ENCODE measurements at regions not wholly inside any gene's neighbourhood (a gene's known extent, or its start where the extent isn't known, plus 50 kb on each side); places are given as distances from the start of the nearest gene placed in this dataset.

GRCh38 chr1:88075813-88076212 is 608.3 kb upstream of the PKN2 start:
- WGBS (ENCODE audit: insufficient coverage, insufficient replicate concordance, low lambda C conversion rate, missing lambda C conversion rate), result 0% methylated on average over 1 of the region's 1 CpG
- TF ChIP-seq SKIL (IDR thresholded peaks at IDR 0.05; ENCODE audit: low read depth, poor library complexity, severe bottlenecking), result no peak
- no peak for TF ChIP-seq IKZF2 (IDR thresholded peaks at IDR 0.05)
- no peak for TF ChIP-seq NKRF (conservative IDR thresholded peaks at IDR 0.05)
- no peak for TF ChIP-seq TCF12 (IDR thresholded peaks at IDR 0.05; ENCODE audit: low read depth, low read length)
- TF ChIP-seq EGR1 (IDR thresholded peaks at IDR 0.05; ENCODE audit: borderline replicate concordance in 1 of 2, low read depth in 2 of 2, low read length in 2 of 2), result no peak
- no peak for TF ChIP-seq MYC (IDR thresholded peaks at IDR 0.05; ENCODE audit: insufficient read depth, insufficient read length, insufficient replicate concordance, low read length, severe bottlenecking)
- TF ChIP-seq CHD1 (IDR thresholded peaks at IDR 0.05; ENCODE audit: low read depth, low read length), result no peak
- no peak for TF ChIP-seq CBX5 (IDR thresholded peaks at IDR 0.05; ENCODE audit: low read depth)
- H3K27ac ChIP-seq (ENCODE audit: control insufficient read depth, insufficient read depth), result no peak overlapping the region
- no peaks in the 10 kb centered on the region for H3K36me3 ChIP-seq (ENCODE audit: control insufficient read depth in 2 of 2, insufficient read depth in 2 of 2, low read length in 1 of 2)
- H3K9ac ChIP-seq (ENCODE audit: control insufficient read depth, insufficient read depth, low read length), result no peak overlapping the region
- no peak for ATAC-seq
- no peaks in the 10 kb centered on the region for H3K9me3 ChIP-seq (replicated peaks; ENCODE audit: control insufficient read depth, insufficient read depth, low read length)
- H3K4me3 ChIP-seq, result no peak overlapping the region
- FAIRE-seq, result no peak
- no peak overlapping the region for H2AFZ ChIP-seq (ENCODE audit: control insufficient read depth, low read depth, low read length)
- SMC1A ChIA-PET (ENCODE audit: uncharacterized antibody, unreplicated experiment), result no interaction called here
- RAD21 ChIA-PET (ENCODE audit: unreplicated experiment), result no interaction called here
- H4K20me1 ChIP-seq (ENCODE audit: control insufficient read depth, insufficient read depth), result no peaks in the 10 kb centered on the region
- H3K4me1 ChIP-seq (ENCODE audit: control insufficient read depth, insufficient read depth, low read length), result no peaks in the 10 kb centered on the region
- in situ Hi-C loops (cut with MboI) (no loop called here), intact Hi-C loops (cut with micrococcal nuclease; ENCODE audit: unreplicated experiment) (no loop called here)
- POLR2A ChIA-PET, result no interaction called here
- H3K79me2 ChIP-seq (ENCODE audit: control insufficient read depth, insufficient read depth, low read length), result no peaks in the 10 kb centered on the region
- CTCF ChIA-PET, result interaction anchor here (0.6 to 1.3 kb wide), 2 partner anchors 14 to 353 kb away, joined by 3 read pairs; no protein-coding TSS in a partner anchor
- no TSS peak for BruUV-seq (replicated peaks)
- H3K4me2 ChIP-seq (ENCODE audit: control insufficient read depth, insufficient read depth), result no peak overlapping the region
- H3K27me3 ChIP-seq (replicated peaks in 1 of 2; ENCODE audit: control insufficient read depth in 2 of 2, insufficient read depth in 2 of 2, low read length in 1 of 2), result no peaks in the 10 kb centered on the region
- DNase-seq (ENCODE audit: low read depth, low spot score), result no peak

Data from GM12878 (cell line).